B cell (primary cell): ENCODE measurements at regions not wholly inside any gene's neighbourhood (a gene's known extent, or its start where the extent isn't known, plus 50 kb on each side); places are given as distances from the start of the nearest gene placed in this dataset.
"Not testable (repeated sequence)": the region's sequence is repeated elsewhere in the genome, so short reads cannot be mapped to it uniquely, and the experiment has no call there.

Experiments
- ATAC-seq: fragments of 200-7000 bp; cut with Tn5 transposase; one replicate; pipeline ENCODE4 v1.10.0; 2021; ENCODE audit warnings: low read depth, mild to moderate bottlenecking, moderate number of reproducible peaks, moderate library complexity
- CTCF ChIA-PET: fragments of 350-600 bp; sonication (Branson Sonifier 250); formaldehyde crosslinking; loops from one replicate; lab custom pipeline; 2021; ENCODE audit warnings: antibody characterized with exemption, inconsistent platforms; lab: Charles Lee
- POLR2A ChIA-PET: fragments of 350-600 bp; sonication (Branson Sonifier 250); formaldehyde crosslinking; loops from one replicate; lab custom pipeline; 2021; ENCODE audit warnings: antibody characterized with exemption; lab: Charles Lee
- DNase-seq: peaks from one replicate; pipeline ENCODE4 v3.0.0; 2013
- H2AFZ ChIP-seq: 2 replicates; pipeline ENCODE4 v1.6.1; 2012; ENCODE audit warnings: mild to moderate bottlenecking, low read depth, low read length; ENCODE audit not compliant: insufficient read depth, poor library complexity, severe bottlenecking
- H3K27ac ChIP-seq, 2 donors: 1 replicate in 1 of 2; 2 replicates in 1 of 2; pipeline ENCODE4 v1.5.1; 2012 to 2013; ENCODE audit warnings: low read length in 2 of 2, mild to moderate bottlenecking in 2 of 2, moderate library complexity in 1 of 2
- H3K27me3 ChIP-seq, 4 experiments: fragments of 200-600 bp in 1 of 4; sonication (generic) in 1 of 4; replicated peaks in 1 of 4; 1 replicate in 2 of 4; 2 replicates in 2 of 4; pipeline versions ENCODE4 v1.6.1 to v1.7.0; 2013 to 2016; ENCODE audit warnings: low read length in 3 of 4, mild to moderate bottlenecking in 2 of 4, mixed read lengths in 1 of 4, moderate library complexity in 1 of 4; ENCODE audit not compliant: insufficient read depth in 4 of 4, control insufficient read depth in 3 of 4; ENCODE audit errors: control extremely low read depth in 1 of 4
- H3K36me3 ChIP-seq, 2 experiments: replicated peaks in 1 of 2; 1 replicate in 1 of 2; 2 replicates in 1 of 2; pipeline versions ENCODE4 v1.6.1 to v1.7.1; 2013; ENCODE audit warnings: low read length in 1 of 2; ENCODE audit not compliant: insufficient read depth in 2 of 2, control insufficient read depth in 1 of 2; ENCODE audit errors: control extremely low read depth in 1 of 2, extremely low read depth in 1 of 2
- H3K4me1 ChIP-seq, 2 donors: fragments of 200-600 bp in 1 of 2; sonication (generic) in 1 of 2; 1 replicate in 1 of 2; 2 replicates in 1 of 2; pipeline versions ENCODE4 v1.5.1 to v1.6.1; 2013 to 2017; ENCODE audit warnings: low read length in 2 of 2; ENCODE audit not compliant: control insufficient read depth in 2 of 2, insufficient read depth in 2 of 2
- H3K4me2 ChIP-seq: replicated peaks from 2 replicates; pipeline ENCODE3; 2012; ENCODE audit warnings: mild to moderate bottlenecking, low read depth, low read length; ENCODE audit not compliant: poor library complexity, severe bottlenecking
- H3K4me3 ChIP-seq, 5 experiments: fragments of 200-600 bp in 1 of 5; sonication (generic) in 1 of 5; 1 replicate in 3 of 5; 2 replicates in 2 of 5; pipeline versions ENCODE4 v1.5.1 to v1.7.0; 2011 to 2016; ENCODE audit warnings: low read length in 4 of 5, mild to moderate bottlenecking in 4 of 5, low read depth in 2 of 5, control low read depth in 1 of 5, moderate library complexity in 1 of 5; ENCODE audit not compliant: insufficient read depth in 1 of 5; ENCODE audit errors: control extremely low read depth in 1 of 5, extremely low read depth in 1 of 5
- H3K79me2 ChIP-seq: fragments of 200-600 bp; sonication (generic); one replicate; pipeline ENCODE4 v1.6.0; 2016; ENCODE audit warnings: low read length; ENCODE audit not compliant: control insufficient read depth, insufficient read depth
- H3K9ac ChIP-seq: fragments of 200-600 bp; sonication (generic); 2 replicates; pipeline ENCODE4 v1.6.1; 2017; ENCODE audit warnings: mild to moderate bottlenecking, low read length, moderate library complexity
- H3K9me3 ChIP-seq, 3 donors: one replicate each; pipeline versions ENCODE4 v1.6.1 to v1.7.1; 2013; ENCODE audit warnings: low read length in 2 of 3; ENCODE audit not compliant: control insufficient read depth in 2 of 3, insufficient read depth in 1 of 3; ENCODE audit errors: control extremely low read depth in 1 of 3
- H4K20me1 ChIP-seq: 2 replicates; pipeline ENCODE4 v1.6.0; 2012; ENCODE audit warnings: mild to moderate bottlenecking, low read length; ENCODE audit not compliant: insufficient read depth, control insufficient read depth, poor library complexity, severe bottlenecking
- H3K27ac Mint-ChIP-seq: one replicate; pipeline ENCODE4 v1.8.0; 2021; ENCODE audit warnings: mixed read lengths
- H3K27me3 Mint-ChIP-seq: one replicate; pipeline ENCODE4 v1.8.0; 2021; ENCODE audit warnings: mixed read lengths
- H3K4me1 Mint-ChIP-seq: one replicate; pipeline ENCODE4 v1.8.0; 2021; ENCODE audit warnings: mixed read lengths
- H3K4me3 Mint-ChIP-seq: one replicate; pipeline ENCODE4 v1.8.0; 2021; ENCODE audit warnings: mixed read lengths
- H3K9me3 Mint-ChIP-seq: one replicate; pipeline ENCODE4 v1.8.0; 2022; ENCODE audit warnings: mixed read lengths; ENCODE audit not compliant: insufficient read depth
- EZH2 ChIP-seq: IDR thresholded peaks from 2 replicates; pipeline ENCODE4 v1.6.1; 2012; ENCODE audit warnings: borderline replicate concordance, low read depth, mild to moderate bottlenecking, moderate library complexity, low read length; ENCODE audit not compliant: insufficient read depth, poor library complexity, severe bottlenecking
- WGBS: methylation state at CpG from one replicate; pipeline ENCODE4 v1.1.5; 2013; ENCODE audit warnings: missing lambda C conversion rate; ENCODE audit not compliant: insufficient coverage; 5-methylcytosine and 5-hydroxymethylcytosine counted together
- intact Hi-C: fragments of 100-400 bp; cut with micrococcal nuclease; formaldehyde crosslinking; loops from one replicate; pipeline ENCODE4 v1.10.0; 2022
- TF ChIP-seq, protein P1 (sequence below): fragments of 200-600 bp; IDR thresholded peaks from one replicate; pipeline ENCODE4 v1.8.0; 2022; ENCODE audit warnings: antibody characterized with exemption, mild to moderate bottlenecking

DNA sequence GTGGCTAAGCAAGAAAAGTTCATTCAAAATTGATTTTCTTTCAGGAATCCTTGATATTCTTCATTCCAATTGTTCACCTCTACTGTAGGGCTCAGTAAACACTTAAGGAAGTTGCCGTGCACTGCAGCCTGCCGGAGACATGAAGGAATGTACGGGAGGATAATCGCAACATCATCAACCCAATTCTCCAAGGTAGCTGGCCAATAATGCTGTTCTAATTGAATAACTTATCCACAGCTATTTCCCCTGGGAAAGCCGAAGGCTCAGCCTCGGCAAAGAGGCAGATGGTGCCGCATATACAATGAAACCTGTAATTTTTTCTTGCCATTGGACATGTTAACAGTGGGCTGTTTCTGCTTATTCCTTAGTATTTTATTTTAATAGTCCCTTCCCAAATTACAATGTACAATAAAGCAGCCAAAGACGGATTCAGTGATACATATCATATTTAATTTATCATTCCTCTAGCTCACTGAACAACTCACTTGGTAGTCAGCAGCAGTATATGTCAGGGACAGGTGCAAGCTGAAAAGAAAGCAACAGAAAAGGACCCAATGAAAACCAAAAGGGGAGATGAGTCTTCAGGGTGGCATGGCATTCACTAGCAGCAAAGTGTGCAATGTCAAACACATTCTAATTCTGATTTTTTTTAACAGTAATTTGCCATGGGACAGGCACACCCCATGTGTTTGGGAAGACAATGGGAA is 420.5 kb upstream of the KLF12 start:
- no peak overlapping the region for H3K27ac ChIP-seq
- H2AFZ ChIP-seq = peak overlapping the region; percentile 63
- H3K4me3 Mint-ChIP-seq = no peak overlapping the region
- H3K4me1 ChIP-seq = peaks cover under 1 to 12% of the 10 kb centered on the region in 2 donors
- ATAC-seq (no peak), DNase-seq (no peak)
- H3K27me3 Mint-ChIP-seq = no peaks in the 10 kb centered on the region
- H3K4me1 Mint-ChIP-seq = peaks cover 24% of the 10 kb centered on the region
- H3K9me3 Mint-ChIP-seq = no peaks in the 10 kb centered on the region
- 100% methylated on average over 1 of the region's 8 CpGs for WGBS
- H3K9me3 ChIP-seq = no peaks in the 10 kb centered on the region
- ChIA-PET POLR2A (no interaction called here), CTCF (no interaction called here)
- H3K27ac Mint-ChIP-seq = no peak overlapping the region
- no peak overlapping the region for H3K9ac ChIP-seq
- intact Hi-C loops = no loop called here
- no peak overlapping the region for H3K4me3 ChIP-seq
- H3K4me2 ChIP-seq = no peak overlapping the region
- no peaks in the 10 kb centered on the region for H3K36me3 ChIP-seq
- TF ChIP-seq, protein P1, sequence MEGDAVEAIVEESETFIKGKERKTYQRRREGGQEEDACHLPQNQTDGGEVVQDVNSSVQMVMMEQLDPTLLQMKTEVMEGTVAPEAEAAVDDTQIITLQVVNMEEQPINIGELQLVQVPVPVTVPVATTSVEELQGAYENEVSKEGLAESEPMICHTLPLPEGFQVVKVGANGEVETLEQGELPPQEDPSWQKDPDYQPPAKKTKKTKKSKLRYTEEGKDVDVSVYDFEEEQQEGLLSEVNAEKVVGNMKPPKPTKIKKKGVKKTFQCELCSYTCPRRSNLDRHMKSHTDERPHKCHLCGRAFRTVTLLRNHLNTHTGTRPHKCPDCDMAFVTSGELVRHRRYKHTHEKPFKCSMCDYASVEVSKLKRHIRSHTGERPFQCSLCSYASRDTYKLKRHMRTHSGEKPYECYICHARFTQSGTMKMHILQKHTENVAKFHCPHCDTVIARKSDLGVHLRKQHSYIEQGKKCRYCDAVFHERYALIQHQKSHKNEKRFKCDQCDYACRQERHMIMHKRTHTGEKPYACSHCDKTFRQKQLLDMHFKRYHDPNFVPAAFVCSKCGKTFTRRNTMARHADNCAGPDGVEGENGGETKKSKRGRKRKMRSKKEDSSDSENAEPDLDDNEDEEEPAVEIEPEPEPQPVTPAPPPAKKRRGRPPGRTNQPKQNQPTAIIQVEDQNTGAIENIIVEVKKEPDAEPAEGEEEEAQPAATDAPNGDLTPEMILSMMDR = no peak
- no peak for TF ChIP-seq EZH2
- H3K79me2 ChIP-seq = no peaks in the 10 kb centered on the region
- H4K20me1 ChIP-seq = no peaks in the 10 kb centered on the region
- H3K27me3 ChIP-seq = no peaks in the 10 kb centered on the region

GRCh38 chr13:74550039-74550438 is 415.8 kb upstream of the KLF12 start:
- H4K20me1 ChIP-seq = no peaks in the 10 kb centered on the region
- no peaks in the 10 kb centered on the region for H3K36me3 ChIP-seq
- Mint-ChIP-seq H3K9me3 (no peaks in the 10 kb centered on the region), H3K4me1 (peaks cover 4% of the 10 kb centered on the region), H3K27ac (no peak overlapping the region), H3K4me3 (no peak overlapping the region), H3K27me3 (no peaks in the 10 kb centered on the region)
- intact Hi-C loops = no loop called here
- CTCF ChIA-PET = no interaction called here
- ATAC-seq (no peak), DNase-seq (no peak)
- H3K9me3 ChIP-seq = no peaks in the 10 kb centered on the region
- peaks cover 0 to 1% of the 10 kb centered on the region in 2 donors for H3K4me1 ChIP-seq
- no peaks in the 10 kb centered on the region for H3K79me2 ChIP-seq
- TF ChIP-seq EZH2 = no peak
- TF ChIP-seq, protein P1 = no peak
- no peak overlapping the region for H3K4me2 ChIP-seq
- peaks cover 0 to 2% (median 0%) of the 10 kb centered on the region in 4 experiments for H3K27me3 ChIP-seq
- POLR2A ChIA-PET = no interaction called here
- H3K4me3 ChIP-seq = no peak overlapping the region
- no peak overlapping the region for H3K27ac ChIP-seq
- WGBS = no CpG with 5 or more reads among the region's 2 CpGs
- H3K9ac ChIP-seq = no peak overlapping the region
- no peak overlapping the region for H2AFZ ChIP-seq

DNA sequence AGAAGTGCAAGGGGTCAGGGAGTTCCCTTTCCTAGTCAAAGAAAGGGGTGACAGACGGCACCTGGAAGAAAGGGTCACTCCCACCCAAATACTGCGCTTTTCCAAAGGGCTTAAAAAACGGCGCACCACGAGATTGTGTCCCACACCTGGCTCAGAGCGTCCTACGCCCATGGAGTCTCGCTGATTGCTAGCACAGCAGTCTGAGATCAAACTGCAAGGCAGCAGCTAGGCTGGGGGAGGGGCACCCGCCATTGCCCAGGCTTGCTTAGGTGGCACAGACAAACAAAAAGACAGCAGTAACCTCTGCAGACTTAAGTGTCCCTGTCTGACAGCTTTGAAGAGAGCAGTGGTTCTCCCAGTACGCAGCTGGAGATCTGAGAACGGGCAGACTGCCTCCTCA is 402.4 kb upstream of the KLF12 start:
- H3K4me1 Mint-ChIP-seq, H3K4me3 ChIP-seq, DNase-seq, H2AFZ ChIP-seq, H3K9me3 ChIP-seq, H3K9me3 Mint-ChIP-seq, H3K4me1 ChIP-seq, POLR2A ChIA-PET, H4K20me1 ChIP-seq, H3K4me3 Mint-ChIP-seq, CTCF ChIA-PET, H3K27me3 Mint-ChIP-seq, intact Hi-C loops, H3K79me2 ChIP-seq, H3K27ac ChIP-seq, H3K4me2 ChIP-seq, H3K36me3 ChIP-seq, H3K27me3 ChIP-seq, H3K27ac Mint-ChIP-seq, ATAC-seq, H3K9ac ChIP-seq: not testable (repeated sequence)
- WGBS = 79% methylated on average over 9 of the region's 11 CpGs
